ENCODE measurements at regions not wholly inside any gene's neighbourhood (a gene's known extent, or its start where the extent isn't known, plus 50 kb on each side); places are given as distances from the start of the nearest gene placed in this dataset.

GRCh38 chr18:37845498-37845897 is 279.9 kb upstream of the CELF4 start:
- Histone ChIP-seq H3K9me3 (ENCODE audit: control insufficient read depth, low read length) (no peaks in the 10 kb centered on the region), H3K4me1 (ENCODE audit: control insufficient read depth, insufficient read depth, low read length) (peaks cover 10% of the 10 kb centered on the region), H3K4me3 (ENCODE audit: low read length) (no peak overlapping the region), H3K27ac (ENCODE audit: low read depth, low read length) (no peak overlapping the region), H3K36me3 (ENCODE audit: control insufficient read depth, insufficient read depth, low read length) (no peaks in the 10 kb centered on the region), H3K9ac (ENCODE audit: extremely low read depth, low read length, poor library complexity, severe bottlenecking) (no peak overlapping the region), H3K27me3 (ENCODE audit: control insufficient read depth, insufficient read depth, low read length, poor library complexity, severe bottlenecking) (peaks cover 5% of the 10 kb centered on the region)
- Mint-ChIP-seq H3K27me3 (ENCODE audit: insufficient read depth) (no peaks in the 10 kb centered on the region), H3K4me3 (no peak overlapping the region), H3K4me1 (peaks cover 17% of the 10 kb centered on the region), H3K36me3 (ENCODE audit: low read depth) (no peaks in the 10 kb centered on the region), H3K9me3 (no peaks in the 10 kb centered on the region), H3K27ac (no peak overlapping the region)
- no peak for TF ChIP-seq CTCF (conservative IDR thresholded peaks at IDR 0.05)
- DNase-seq: no peak
- WGBS, 2 experiments (ENCODE audit: insufficient coverage in 1 of 2, insufficient read length in 1 of 2): 37 to 53% methylated on average over 2 of the region's 2 CpGs

- no peaks in the 10 kb centered on the region for H3K27me3 Mint-ChIP-seq (ENCODE audit: insufficient read depth)
- H3K27ac Mint-ChIP-seq: no peak overlapping the region
- H3K4me1 Mint-ChIP-seq: peaks cover 17% of the 10 kb centered on the region
- Histone ChIP-seq H3K9ac (ENCODE audit: extremely low read depth, low read length, poor library complexity, severe bottlenecking) (no peak overlapping the region), H3K36me3 (ENCODE audit: control insufficient read depth, insufficient read depth, low read length) (no peaks in the 10 kb centered on the region), H3K27me3 (ENCODE audit: control insufficient read depth, insufficient read depth, low read length, poor library complexity, severe bottlenecking) (peaks cover 5% of the 10 kb centered on the region), H3K27ac (ENCODE audit: low read depth, low read length) (no peak overlapping the region), H3K4me1 (ENCODE audit: control insufficient read depth, insufficient read depth, low read length) (peaks cover 10% of the 10 kb centered on the region), H3K4me3 (ENCODE audit: low read length) (no peak overlapping the region), H3K9me3 (ENCODE audit: control insufficient read depth, low read length) (no peaks in the 10 kb centered on the region)
- no peak for TF ChIP-seq CTCF (conservative IDR thresholded peaks at IDR 0.05)
- H3K4me3 Mint-ChIP-seq: no peak overlapping the region
- no peaks in the 10 kb centered on the region for H3K36me3 Mint-ChIP-seq (ENCODE audit: low read depth)
- H3K9me3 Mint-ChIP-seq: no peaks in the 10 kb centered on the region
- 81 to 100% methylated on average over 1 to 10 of the region's 10 CpGs for WGBS, 2 experiments (ENCODE audit: insufficient coverage in 1 of 2, insufficient read length in 1 of 2)
- peak; percentile 52 for DNase-seq
Measured at GRCh38 chr18:37844209-37844970, 278.8 kb upstream of the CELF4 start.

- 89 to 95% methylated on average over 2 of the region's 3 CpGs for WGBS, 2 experiments (ENCODE audit: insufficient coverage in 1 of 2, insufficient read length in 1 of 2)
Measured at GRCh38 chr18:37838083-37838482, 272.5 kb upstream of the CELF4 start.

More at GRCh38 chr18:37838083-37838482, 272.5 kb upstream of the CELF4 start:
- no peak overlapping the region for H3K27ac ChIP-seq (ENCODE audit: low read depth, low read length)
- H3K4me1 Mint-ChIP-seq: peaks cover 25% of the 10 kb centered on the region
- DNase-seq: no peak
- no peaks in the 10 kb centered on the region for H3K27me3 Mint-ChIP-seq (ENCODE audit: insufficient read depth)
- no peak overlapping the region for H3K9ac ChIP-seq (ENCODE audit: extremely low read depth, low read length, poor library complexity, severe bottlenecking)
- H3K27ac Mint-ChIP-seq: no peak overlapping the region
- H3K4me3 Mint-ChIP-seq: no peak overlapping the region
- H3K4me1 ChIP-seq (ENCODE audit: control insufficient read depth, insufficient read depth, low read length): peaks cover 3% of the 10 kb centered on the region
- H3K4me3 ChIP-seq (ENCODE audit: low read length): no peak overlapping the region
- TF ChIP-seq CTCF (conservative IDR thresholded peaks at IDR 0.05): no peak
- peaks cover 8% of the 10 kb centered on the region for H3K9me3 ChIP-seq (ENCODE audit: control insufficient read depth, low read length)
- H3K27me3 ChIP-seq (ENCODE audit: control insufficient read depth, insufficient read depth, low read length, poor library complexity, severe bottlenecking): no peaks in the 10 kb centered on the region
- no peaks in the 10 kb centered on the region for H3K36me3 Mint-ChIP-seq (ENCODE audit: low read depth)
- peaks cover under 1% of the 10 kb centered on the region for H3K9me3 Mint-ChIP-seq
- H3K36me3 ChIP-seq (ENCODE audit: control insufficient read depth, insufficient read depth, low read length): no peaks in the 10 kb centered on the region

Data from endodermal cell (in vitro differentiated cells).